ENCODE measurements at regions not wholly inside any gene's neighbourhood (a gene's known extent, or its start where the extent isn't known, plus 50 kb on each side); places are given as distances from the start of the nearest gene placed in this dataset.

DNA sequence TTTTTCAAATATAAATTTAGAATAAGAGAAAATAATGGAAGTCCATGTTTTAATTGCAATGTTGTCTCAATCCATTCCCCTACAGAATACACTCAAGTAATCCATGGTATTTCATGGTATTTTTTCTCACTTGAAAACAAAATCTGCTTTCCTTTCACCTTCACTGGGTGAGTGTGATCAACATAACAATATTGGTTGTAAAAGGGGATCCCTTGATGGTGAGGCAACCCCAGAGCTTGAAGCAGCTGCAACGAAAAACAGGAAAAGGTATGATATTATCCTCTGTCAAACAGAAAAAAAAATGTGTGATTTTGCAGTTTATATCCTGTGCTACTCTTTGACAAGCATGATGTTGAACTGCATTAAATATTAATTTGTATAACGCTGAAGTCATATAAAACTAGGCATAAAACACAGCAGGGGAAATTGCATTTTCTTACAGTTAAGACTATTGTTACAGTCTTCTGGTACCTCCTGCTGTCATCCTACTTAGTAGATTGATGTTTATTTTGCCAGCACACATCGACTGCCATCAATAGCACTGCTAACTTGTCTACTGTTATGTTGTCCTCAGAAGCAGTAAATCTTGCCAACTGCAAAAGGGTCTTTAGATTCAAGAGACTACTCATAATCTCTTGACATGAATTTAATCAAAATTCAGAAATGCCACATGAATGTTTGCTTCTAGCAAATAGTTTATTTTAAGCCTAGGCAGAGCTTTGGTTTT, 373.1 kb upstream of the MIR17HG start:
- TF ChIP-seq, protein P1, sequence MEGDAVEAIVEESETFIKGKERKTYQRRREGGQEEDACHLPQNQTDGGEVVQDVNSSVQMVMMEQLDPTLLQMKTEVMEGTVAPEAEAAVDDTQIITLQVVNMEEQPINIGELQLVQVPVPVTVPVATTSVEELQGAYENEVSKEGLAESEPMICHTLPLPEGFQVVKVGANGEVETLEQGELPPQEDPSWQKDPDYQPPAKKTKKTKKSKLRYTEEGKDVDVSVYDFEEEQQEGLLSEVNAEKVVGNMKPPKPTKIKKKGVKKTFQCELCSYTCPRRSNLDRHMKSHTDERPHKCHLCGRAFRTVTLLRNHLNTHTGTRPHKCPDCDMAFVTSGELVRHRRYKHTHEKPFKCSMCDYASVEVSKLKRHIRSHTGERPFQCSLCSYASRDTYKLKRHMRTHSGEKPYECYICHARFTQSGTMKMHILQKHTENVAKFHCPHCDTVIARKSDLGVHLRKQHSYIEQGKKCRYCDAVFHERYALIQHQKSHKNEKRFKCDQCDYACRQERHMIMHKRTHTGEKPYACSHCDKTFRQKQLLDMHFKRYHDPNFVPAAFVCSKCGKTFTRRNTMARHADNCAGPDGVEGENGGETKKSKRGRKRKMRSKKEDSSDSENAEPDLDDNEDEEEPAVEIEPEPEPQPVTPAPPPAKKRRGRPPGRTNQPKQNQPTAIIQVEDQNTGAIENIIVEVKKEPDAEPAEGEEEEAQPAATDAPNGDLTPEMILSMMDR (IDR thresholded peaks at IDR 0.05; ENCODE audit: insufficient read depth, low read length): no peak
- TF ChIP-seq, protein P2, sequence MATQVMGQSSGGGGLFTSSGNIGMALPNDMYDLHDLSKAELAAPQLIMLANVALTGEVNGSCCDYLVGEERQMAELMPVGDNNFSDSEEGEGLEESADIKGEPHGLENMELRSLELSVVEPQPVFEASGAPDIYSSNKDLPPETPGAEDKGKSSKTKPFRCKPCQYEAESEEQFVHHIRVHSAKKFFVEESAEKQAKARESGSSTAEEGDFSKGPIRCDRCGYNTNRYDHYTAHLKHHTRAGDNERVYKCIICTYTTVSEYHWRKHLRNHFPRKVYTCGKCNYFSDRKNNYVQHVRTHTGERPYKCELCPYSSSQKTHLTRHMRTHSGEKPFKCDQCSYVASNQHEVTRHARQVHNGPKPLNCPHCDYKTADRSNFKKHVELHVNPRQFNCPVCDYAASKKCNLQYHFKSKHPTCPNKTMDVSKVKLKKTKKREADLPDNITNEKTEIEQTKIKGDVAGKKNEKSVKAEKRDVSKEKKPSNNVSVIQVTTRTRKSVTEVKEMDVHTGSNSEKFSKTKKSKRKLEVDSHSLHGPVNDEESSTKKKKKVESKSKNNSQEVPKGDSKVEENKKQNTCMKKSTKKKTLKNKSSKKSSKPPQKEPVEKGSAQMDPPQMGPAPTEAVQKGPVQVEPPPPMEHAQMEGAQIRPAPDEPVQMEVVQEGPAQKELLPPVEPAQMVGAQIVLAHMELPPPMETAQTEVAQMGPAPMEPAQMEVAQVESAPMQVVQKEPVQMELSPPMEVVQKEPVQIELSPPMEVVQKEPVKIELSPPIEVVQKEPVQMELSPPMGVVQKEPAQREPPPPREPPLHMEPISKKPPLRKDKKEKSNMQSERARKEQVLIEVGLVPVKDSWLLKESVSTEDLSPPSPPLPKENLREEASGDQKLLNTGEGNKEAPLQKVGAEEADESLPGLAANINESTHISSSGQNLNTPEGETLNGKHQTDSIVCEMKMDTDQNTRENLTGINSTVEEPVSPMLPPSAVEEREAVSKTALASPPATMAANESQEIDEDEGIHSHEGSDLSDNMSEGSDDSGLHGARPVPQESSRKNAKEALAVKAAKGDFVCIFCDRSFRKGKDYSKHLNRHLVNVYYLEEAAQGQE (IDR thresholded peaks at IDR 0.05; ENCODE audit: insufficient replicate concordance, low read depth): no peak
- TF ChIP-seq POLR2AphosphoS5 (IDR thresholded peaks at IDR 0.05; ENCODE audit: low read depth): no peak
- TF ChIP-seq SPI1 (IDR thresholded peaks at IDR 0.05; ENCODE audit: borderline replicate concordance, low read depth): no peak
- no peak for TF ChIP-seq GABPA (IDR thresholded peaks at IDR 0.05; ENCODE audit: low read depth)
